GM12873 (cell line): ENCODE measurements at regions not wholly inside any gene's neighbourhood (a gene's known extent, or its start where the extent isn't known, plus 50 kb on each side); places are given as distances from the start of the nearest gene placed in this dataset.

Experiments used
- TF ChIP-seq, protein P1 (sequence below): IDR thresholded peaks from 2 replicates; pipeline ENCODE4 v1.5.1; 2012; ENCODE audit warnings: low read depth, mild to moderate bottlenecking, moderate library complexity, low read length, control low read depth; ENCODE audit not compliant: insufficient read depth; ENCODE audit errors: missing control alignments

DNA sequence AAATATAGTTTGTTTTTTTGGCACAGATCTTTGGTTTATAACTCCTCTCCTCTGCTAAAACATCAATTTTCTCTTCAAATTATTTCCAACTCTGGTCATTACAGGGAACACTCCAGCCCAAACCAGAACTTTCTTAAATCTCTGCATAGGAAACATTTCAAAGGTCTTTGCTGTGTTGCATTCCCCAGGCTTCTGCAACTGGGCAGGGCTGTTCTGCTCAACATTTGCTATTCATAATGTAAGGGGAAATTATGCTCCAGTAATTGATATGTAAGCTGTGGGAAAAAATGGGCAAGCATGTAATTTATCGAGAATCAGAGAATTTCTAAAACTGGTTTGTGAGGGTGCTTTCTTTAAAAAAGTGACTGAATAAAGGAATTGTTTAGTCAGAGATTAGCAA lies 410.4 kb downstream of the TUSC7 start:
- TF ChIP-seq, protein P1, sequence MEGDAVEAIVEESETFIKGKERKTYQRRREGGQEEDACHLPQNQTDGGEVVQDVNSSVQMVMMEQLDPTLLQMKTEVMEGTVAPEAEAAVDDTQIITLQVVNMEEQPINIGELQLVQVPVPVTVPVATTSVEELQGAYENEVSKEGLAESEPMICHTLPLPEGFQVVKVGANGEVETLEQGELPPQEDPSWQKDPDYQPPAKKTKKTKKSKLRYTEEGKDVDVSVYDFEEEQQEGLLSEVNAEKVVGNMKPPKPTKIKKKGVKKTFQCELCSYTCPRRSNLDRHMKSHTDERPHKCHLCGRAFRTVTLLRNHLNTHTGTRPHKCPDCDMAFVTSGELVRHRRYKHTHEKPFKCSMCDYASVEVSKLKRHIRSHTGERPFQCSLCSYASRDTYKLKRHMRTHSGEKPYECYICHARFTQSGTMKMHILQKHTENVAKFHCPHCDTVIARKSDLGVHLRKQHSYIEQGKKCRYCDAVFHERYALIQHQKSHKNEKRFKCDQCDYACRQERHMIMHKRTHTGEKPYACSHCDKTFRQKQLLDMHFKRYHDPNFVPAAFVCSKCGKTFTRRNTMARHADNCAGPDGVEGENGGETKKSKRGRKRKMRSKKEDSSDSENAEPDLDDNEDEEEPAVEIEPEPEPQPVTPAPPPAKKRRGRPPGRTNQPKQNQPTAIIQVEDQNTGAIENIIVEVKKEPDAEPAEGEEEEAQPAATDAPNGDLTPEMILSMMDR: no peak

DNA sequence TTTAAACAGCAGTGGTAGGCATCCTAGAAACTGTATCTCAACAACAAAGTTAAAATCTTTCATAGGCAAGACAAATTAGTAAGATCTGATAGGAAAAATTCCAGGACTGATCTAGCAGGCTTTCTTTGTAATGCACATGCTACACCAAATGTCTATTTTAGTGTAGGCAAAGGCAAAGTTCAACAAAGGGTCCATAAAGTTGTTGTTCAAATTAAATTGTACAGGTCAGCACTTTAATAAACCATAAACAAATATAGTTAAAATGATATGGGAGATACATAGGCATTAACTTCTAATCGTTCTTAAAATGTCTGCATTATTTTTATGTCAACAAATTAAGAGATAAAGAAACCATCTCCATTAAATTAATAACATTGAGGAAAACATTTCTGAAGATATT lies 413.0 kb downstream of the TUSC7 start:
- TF ChIP-seq, protein P1: no peak

DNA sequence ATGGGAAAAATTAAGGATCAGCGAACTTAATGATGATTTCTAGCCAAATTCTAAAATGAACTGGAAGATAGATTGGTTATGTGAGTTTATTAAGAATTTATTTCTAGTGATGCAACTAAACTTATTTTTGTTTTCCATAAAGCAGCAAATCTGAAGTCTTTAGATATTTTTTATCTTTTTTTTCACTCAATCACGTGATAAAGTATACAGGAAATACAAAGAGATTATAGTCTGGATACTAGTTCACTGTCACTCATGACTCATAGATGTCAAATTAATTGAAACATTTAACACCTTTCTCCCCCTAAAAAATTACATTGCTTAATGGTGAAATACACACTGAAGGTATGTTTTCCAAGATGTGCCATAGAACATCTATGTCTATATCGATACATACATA lies 416.9 kb downstream of the TUSC7 start:
- TF ChIP-seq, protein P1: no peak

DNA sequence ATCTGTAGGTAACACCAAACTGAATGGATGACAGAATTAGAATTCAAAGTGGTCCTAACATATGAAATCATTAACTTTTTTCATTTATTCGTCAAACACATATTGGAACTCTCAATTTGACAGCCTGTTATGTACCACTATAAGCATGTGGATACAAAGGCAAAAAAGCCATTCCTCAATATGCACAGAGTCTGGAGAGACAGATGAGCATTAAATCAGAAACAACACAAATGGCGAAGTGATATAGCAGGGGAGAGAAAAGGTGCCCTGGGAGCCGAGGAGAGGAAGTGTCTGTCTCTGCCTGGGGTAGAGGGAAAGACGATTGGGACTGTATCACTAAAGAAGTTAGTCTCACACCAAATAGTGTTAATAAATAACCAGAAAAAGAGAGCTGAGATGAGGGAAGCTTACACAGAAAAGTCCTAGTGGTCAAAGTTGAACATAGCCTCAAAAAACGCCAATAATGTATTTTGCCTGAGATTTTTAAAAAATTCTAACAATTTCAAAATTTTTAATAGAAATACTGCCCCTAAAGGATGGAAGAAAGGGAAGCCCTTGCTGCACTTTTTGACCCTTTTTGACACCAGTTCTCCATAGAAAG lies 417.5 kb downstream of the TUSC7 start:
- TF ChIP-seq, protein P1: peak; percentile 6

DNA sequence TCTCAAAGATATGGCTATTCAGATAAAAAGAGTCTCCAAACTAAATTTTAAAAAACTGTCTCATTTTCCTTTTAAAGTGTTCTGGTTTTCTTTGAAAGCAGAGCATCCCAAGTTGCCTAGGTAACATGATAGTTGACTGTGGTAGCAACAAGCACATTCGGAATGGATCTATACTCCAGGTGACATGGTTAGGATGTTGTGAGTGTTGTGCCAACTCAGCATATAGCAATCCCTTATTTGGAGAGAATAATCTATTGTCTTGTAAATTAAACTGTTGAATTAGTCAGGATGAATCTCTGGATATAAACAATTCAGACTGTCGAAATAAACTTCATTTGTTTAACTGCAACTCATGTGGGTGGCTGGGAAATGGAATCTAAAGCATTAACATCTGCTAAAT lies 418.6 kb downstream of the TUSC7 start:
- TF ChIP-seq, protein P1: no peak

DNA sequence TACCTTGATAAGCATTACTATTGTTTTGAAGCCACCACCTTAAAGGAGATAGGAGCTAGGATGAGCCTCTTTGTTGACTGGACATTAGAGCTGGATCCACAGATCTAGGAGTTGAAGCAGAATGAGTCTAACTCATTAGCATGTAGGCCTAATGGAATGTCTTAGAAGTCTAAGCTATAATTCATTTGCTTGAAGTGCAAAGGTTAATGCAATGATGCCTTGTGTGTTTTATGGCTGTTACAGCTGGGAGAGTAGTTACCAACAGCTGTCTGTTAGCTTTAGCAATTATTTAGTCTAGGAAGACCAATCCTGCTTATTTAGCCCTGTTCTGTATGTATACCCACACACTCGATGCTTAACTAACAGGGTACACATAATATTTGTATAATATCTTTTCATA lies 419.3 kb downstream of the TUSC7 start:
- TF ChIP-seq, protein P1: no peak

DNA sequence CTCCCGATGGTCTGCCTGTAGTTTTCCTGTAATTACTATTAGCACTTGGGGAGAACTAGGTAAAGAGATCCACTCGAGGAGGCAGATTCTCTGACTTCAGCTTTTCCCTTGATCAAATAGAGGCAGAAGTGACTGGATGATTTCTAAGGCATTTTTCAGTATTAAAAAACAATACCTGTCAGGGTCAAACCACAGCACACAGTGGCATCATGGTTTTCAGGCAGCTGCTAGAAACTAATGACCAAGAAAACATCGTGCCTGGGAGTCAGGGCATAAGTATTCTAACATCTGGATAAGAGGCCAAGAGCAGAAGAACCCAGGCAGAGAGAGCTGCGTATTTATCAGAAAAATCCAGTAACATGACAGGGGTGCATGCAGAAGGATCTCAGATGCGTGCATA lies 419.9 kb downstream of the TUSC7 start:
- TF ChIP-seq, protein P1: no peak
